Dermis blood vessel endothelial cell (primary cell): ENCODE measurements at regions not wholly inside any gene's neighbourhood (a gene's known extent, or its start where the extent isn't known, plus 50 kb on each side); places are given as distances from the start of the nearest gene placed in this dataset.
"Not testable (repeated sequence)": the region's sequence is repeated elsewhere in the genome, so short reads cannot be mapped to it uniquely, and the experiment has no call there.

ENCODE experiments used
- DNase-seq: peaks from one replicate; pipeline ENCODE4 v3.0.0; 2010

GRCh38 chr7:135872861-135873260 lies 104.3 kb downstream of the MTPN start:
- not testable (repeated sequence) for DNase-seq

GRCh38 chr7:135862586-135863340 lies 114.2 kb upstream of the FAM180A start:
- no peak for DNase-seq

GRCh38 chr7:135859538-135859937 lies 110.9 kb upstream of the FAM180A start:
- DNase-seq: no peak

GRCh38 chr7:135858851-135859250 lies 110.2 kb upstream of the FAM180A start:
- DNase-seq: no peak

- no peak for DNase-seq
These were observed 109.8 kb upstream of the FAM180A start for GRCh38 chr7:135858379-135858778.

- no peak for DNase-seq
These were observed 109.1 kb upstream of the FAM180A start for GRCh38 chr7:135857519-135858274.

GRCh38 chr7:135856356-135857144 lies 107.9 kb upstream of the FAM180A start:
- peak; percentile 3 for DNase-seq

GRCh38 chr7:135855846-135856245 lies 107.2 kb upstream of the FAM180A start:
- DNase-seq: peak; percentile 19

- no peak for DNase-seq
These were observed 104.9 kb upstream of the FAM180A start for GRCh38 chr7:135853499-135853898.

GRCh38 chr7:135853008-135853407 lies 104.4 kb upstream of the FAM180A start:
- no peak for DNase-seq

GRCh38 chr7:135847242-135847641 lies 98.6 kb upstream of the FAM180A start:
- DNase-seq: no peak

- DNase-seq: no peak
These were observed 97.7 kb upstream of the FAM180A start for GRCh38 chr7:135846339-135846738.

GRCh38 chr7:135845415-135846075 lies 96.9 kb upstream of the FAM180A start:
- no peak for DNase-seq

- DNase-seq: no peak
These were observed 96.3 kb upstream of the FAM180A start for GRCh38 chr7:135844903-135845302.

- no peak for DNase-seq
These were observed 94.6 kb upstream of the FAM180A start for GRCh38 chr7:135843214-135843613.

GRCh38 chr7:135842446-135843179 lies 94.0 kb upstream of the FAM180A start:
- no peak for DNase-seq

- no peak for DNase-seq
These were observed 92.0 kb upstream of the FAM180A start for GRCh38 chr7:135840591-135840990.

GRCh38 chr7:135837675-135838074 lies 89.1 kb upstream of the FAM180A start:
- DNase-seq: no peak

GRCh38 chr7:135834266-135834665 lies 85.7 kb upstream of the FAM180A start:
- peak; percentile 2 for DNase-seq

GRCh38 chr7:135833642-135834041 lies 85.0 kb upstream of the FAM180A start:
- DNase-seq: no peak

GRCh38 chr7:135831455-135832195 lies 83.0 kb upstream of the FAM180A start:
- DNase-seq: no peak
